Suppressor macrophage treated with lipopolysaccharide for 4 hours (primary cell): ENCODE measurements at regions not wholly inside any gene's neighbourhood (a gene's known extent, or its start where the extent isn't known, plus 50 kb on each side); places are given as distances from the start of the nearest gene placed in this dataset.
A peak's percentile ranks its signal among the peaks of the same experiment; 100 is the strongest.

Experiments
- DNase-seq: peaks from one replicate; pipeline ENCODE4 v3.0.0-alpha.2; 2020

GRCh38 chr5:8870349-8870958 lies 675.4 kb downstream of the SEMA5A start:
- no peak for DNase-seq

- no peak for DNase-seq
These were observed 674.9 kb downstream of the SEMA5A start for GRCh38 chr5:8870959-8871355.

GRCh38 chr5:8871446-8871845 lies 674.4 kb downstream of the SEMA5A start:
- no peak for DNase-seq

GRCh38 chr5:8875722-8876121 lies 670.2 kb downstream of the SEMA5A start:
- no peak for DNase-seq

GRCh38 chr5:8879248-8879647 lies 666.6 kb downstream of the SEMA5A start:
- DNase-seq: no peak

GRCh38 chr5:8884029-8884428 lies 661.8 kb downstream of the SEMA5A start:
- DNase-seq: no peak

GRCh38 chr5:8892926-8893325 lies 652.9 kb downstream of the SEMA5A start:
- no peak for DNase-seq

- DNase-seq: no peak
These were observed 651.8 kb downstream of the SEMA5A start for GRCh38 chr5:8894031-8894430.

- no peak for DNase-seq
These were observed 650.8 kb downstream of the SEMA5A start for GRCh38 chr5:8895062-8895461.

GRCh38 chr5:8895599-8895998 lies 650.3 kb downstream of the SEMA5A start:
- DNase-seq: no peak

- no peak for DNase-seq
These were observed 648.6 kb downstream of the SEMA5A start for GRCh38 chr5:8897316-8897715.

GRCh38 chr5:8905021-8905420 lies 640.9 kb downstream of the SEMA5A start:
- DNase-seq: no peak

- DNase-seq: no peak
These were observed 639.4 kb downstream of the SEMA5A start for GRCh38 chr5:8906303-8906967.

- DNase-seq: no peak
These were observed 638.6 kb downstream of the SEMA5A start for GRCh38 chr5:8907168-8907868.

- DNase-seq: peak; percentile 37
These were observed 637.7 kb downstream of the SEMA5A start for GRCh38 chr5:8908055-8908683.

- no peak for DNase-seq
These were observed 633.8 kb downstream of the SEMA5A start for GRCh38 chr5:8912106-8912505.

GRCh38 chr5:8913522-8913921 lies 632.4 kb downstream of the SEMA5A start:
- DNase-seq: no peak

GRCh38 chr5:8919096-8919495 lies 626.8 kb downstream of the SEMA5A start:
- no peak for DNase-seq

- DNase-seq: no peak
These were observed 622.3 kb downstream of the SEMA5A start for GRCh38 chr5:8923526-8923925.

GRCh38 chr5:8924054-8924793 lies 621.7 kb downstream of the SEMA5A start:
- no peak for DNase-seq

GRCh38 chr5:8930021-8930420 lies 615.9 kb downstream of the SEMA5A start:
- DNase-seq: no peak

- DNase-seq: no peak
These were observed 611.4 kb downstream of the SEMA5A start for GRCh38 chr5:8934455-8934854.

- DNase-seq: no peak
These were observed 604.9 kb downstream of the SEMA5A start for GRCh38 chr5:8940934-8941333.
